ENCODE measurements at regions not wholly inside any gene's neighbourhood (a gene's known extent, or its start where the extent isn't known, plus 50 kb on each side); places are given as distances from the start of the nearest gene placed in this dataset.

DNA sequence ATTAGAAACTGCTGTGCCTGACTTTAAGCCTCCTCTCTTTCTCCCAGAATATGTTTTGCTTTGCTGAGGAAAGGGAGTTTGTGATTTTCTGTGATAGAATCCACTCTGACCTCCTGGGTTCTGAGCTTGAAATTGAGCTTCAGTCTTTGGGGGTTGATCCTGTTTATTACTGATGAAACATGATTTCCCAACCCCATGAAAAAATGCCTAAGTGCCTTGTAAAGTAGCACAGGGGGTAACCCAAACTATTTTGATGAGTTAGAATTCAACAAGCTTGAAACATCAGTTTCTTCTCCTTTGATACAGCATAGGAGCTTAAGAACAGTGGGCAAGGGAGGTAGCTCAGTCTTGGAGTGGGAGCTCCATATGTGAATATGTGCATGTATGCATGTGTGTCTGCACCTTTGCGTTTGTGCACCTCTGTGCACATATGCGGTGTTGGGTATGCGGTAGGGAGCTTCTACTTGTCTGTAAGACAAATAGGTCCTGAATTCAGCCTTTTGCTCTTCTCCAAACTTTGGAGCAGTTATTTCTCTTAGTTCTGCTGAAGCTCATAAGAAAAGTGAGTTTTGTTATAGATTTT lies 364.6 kb downstream of the OSR1 start:
- DNase-seq (ENCODE audit: low read depth): no peak
- no peak for TF ChIP-seq CTCF (IDR thresholded peaks at IDR 0.05; ENCODE audit: insufficient read depth, low read depth, low read length, missing control alignments)
- no peak overlapping the region for H3K4me3 ChIP-seq (ENCODE audit: low read length)

DNA sequence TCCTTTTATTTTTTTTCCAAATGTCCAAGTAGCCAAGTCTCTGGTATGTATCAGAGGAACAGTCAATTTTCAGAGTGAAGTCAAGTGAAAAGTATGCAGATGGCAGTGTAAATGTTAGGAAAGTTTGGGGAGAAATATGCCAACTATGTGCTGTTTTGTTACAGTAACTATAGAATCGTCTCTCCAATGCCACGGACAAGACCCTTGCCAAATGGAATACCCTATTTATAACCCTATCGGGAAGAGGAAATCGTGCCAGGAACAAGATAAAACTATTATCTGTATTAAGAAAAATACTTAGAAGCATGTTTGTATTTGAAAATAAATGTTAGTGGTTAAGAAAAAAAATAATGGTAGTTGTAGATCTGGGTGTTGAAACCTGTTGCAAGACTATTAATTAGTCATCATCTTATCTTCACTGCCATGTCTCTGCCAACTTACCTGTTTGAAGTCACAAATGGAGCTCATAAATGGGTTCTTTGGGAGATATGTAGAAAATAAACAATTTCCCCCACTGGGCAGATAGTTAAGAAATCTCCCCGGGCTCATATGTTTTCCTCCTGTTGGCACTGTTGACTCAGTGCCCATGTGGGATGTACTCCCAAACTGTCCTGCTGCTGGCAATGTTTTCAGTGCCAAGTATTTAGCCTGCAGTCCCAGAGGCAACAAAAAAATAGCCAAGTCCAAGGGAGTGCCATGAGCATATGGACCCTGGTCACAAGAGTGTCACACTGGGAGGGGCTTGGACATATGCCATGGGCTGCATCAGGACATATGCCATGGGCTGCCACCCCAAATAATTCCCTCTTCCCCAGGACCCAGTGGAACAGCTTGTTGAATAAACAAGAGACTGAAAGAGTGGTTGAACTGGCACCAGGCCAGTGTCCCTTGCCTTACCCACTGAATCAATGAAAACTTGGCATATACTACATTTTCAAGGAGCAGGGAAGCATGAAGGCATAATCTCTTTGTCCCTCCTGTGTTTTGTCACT lies 366.9 kb downstream of the OSR1 start:
- TF ChIP-seq CTCF (IDR thresholded peaks at IDR 0.05; ENCODE audit: insufficient read depth, low read depth, low read length, missing control alignments): no peak
- no peak overlapping the region for H3K4me3 ChIP-seq (ENCODE audit: low read length)
- DNase-seq (ENCODE audit: low read depth): peak; percentile 66

GRCh38 chr2:18988631-18989232 lies 369.7 kb downstream of the OSR1 start:
- no peak overlapping the region for H3K4me3 ChIP-seq (ENCODE audit: low read length)
- TF ChIP-seq CTCF (IDR thresholded peaks at IDR 0.05; ENCODE audit: insufficient read depth, low read depth, low read length, missing control alignments): no peak
- DNase-seq (ENCODE audit: low read depth): no peak

DNA sequence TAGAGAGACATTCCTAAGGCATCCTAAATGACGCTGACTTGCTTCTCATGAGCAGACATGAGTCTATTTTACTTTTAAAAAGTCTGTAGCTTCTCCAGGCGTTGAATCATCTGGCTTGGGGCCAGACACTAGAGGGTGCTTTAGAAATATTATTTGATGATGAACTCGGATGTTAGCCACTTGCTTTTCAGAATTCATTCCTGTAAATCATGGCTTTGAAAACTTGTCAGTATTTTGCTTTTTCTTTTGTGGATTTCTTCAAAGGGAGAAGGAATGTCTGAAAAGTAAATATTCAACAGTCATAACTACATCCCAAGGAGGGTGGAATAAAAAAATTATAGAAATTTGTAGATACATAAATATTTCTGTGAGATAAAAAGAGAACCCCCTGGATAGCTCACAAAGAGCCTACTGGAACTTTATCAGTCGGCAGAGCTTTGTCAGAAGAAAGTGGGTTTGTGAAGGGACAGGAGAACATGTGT lies 370.8 kb downstream of the OSR1 start:
- H3K4me3 ChIP-seq (ENCODE audit: low read length): no peak overlapping the region
- peak; percentile 25 for TF ChIP-seq CTCF (IDR thresholded peaks at IDR 0.05; ENCODE audit: insufficient read depth, low read depth, low read length, missing control alignments)
- peak; percentile 90 for DNase-seq (ENCODE audit: low read depth)

- H3K4me3 ChIP-seq (ENCODE audit: low read length): no peak overlapping the region
- DNase-seq (ENCODE audit: low read depth): no peak
- TF ChIP-seq CTCF (IDR thresholded peaks at IDR 0.05; ENCODE audit: insufficient read depth, low read depth, low read length, missing control alignments): no peak
These were observed 371.4 kb downstream of the OSR1 start for GRCh38 chr2:18987016-18987415.

GRCh38 chr2:18986046-18986445 lies 372.4 kb downstream of the OSR1 start:
- no peak for DNase-seq (ENCODE audit: low read depth)

More at GRCh38 chr2:18986046-18986445, 372.4 kb downstream of the OSR1 start:
- no peak overlapping the region for H3K4me3 ChIP-seq (ENCODE audit: low read length)
- no peak for TF ChIP-seq CTCF (IDR thresholded peaks at IDR 0.05; ENCODE audit: insufficient read depth, low read depth, low read length, missing control alignments)
